ENCODE measurements at regions not wholly inside any gene's neighbourhood (a gene's known extent, or its start where the extent isn't known, plus 50 kb on each side); places are given as distances from the start of the nearest gene placed in this dataset.
A peak's percentile ranks its signal among the peaks of the same experiment; 100 is the strongest.

- Mint-ChIP-seq H3K27ac (ENCODE audit: unreplicated experiment) (no peak overlapping the region), H3K9me3 (no peaks in the 10 kb centered on the region), H3K4me3 (no peak overlapping the region), H3K4me1 (peaks cover 4% of the 10 kb centered on the region), H3K36me3 (ENCODE audit: low read depth) (no peaks in the 10 kb centered on the region), H3K27me3 (ENCODE audit: low read depth) (no peaks in the 10 kb centered on the region)
- TF ChIP-seq CTCF (conservative IDR thresholded peaks at IDR 0.05): no peak
- DNase-seq (ENCODE audit: low read depth, low spot score): no peak
Observed at GRCh38 chr12:22115711-22116110, 69.7 kb downstream of the CMAS start.

GRCh38 chr12:22116376-22116775 lies 70.4 kb downstream of the CMAS start:
- Mint-ChIP-seq H3K27ac (ENCODE audit: unreplicated experiment) (no peak overlapping the region), H3K9me3 (no peaks in the 10 kb centered on the region), H3K4me3 (no peak overlapping the region), H3K4me1 (peaks cover 4% of the 10 kb centered on the region), H3K36me3 (ENCODE audit: low read depth) (no peaks in the 10 kb centered on the region), H3K27me3 (ENCODE audit: low read depth) (no peaks in the 10 kb centered on the region)
- no peak for TF ChIP-seq CTCF (conservative IDR thresholded peaks at IDR 0.05)
- no peak for DNase-seq (ENCODE audit: low read depth, low spot score)

- Mint-ChIP-seq H3K4me1 (peaks cover 4% of the 10 kb centered on the region), H3K36me3 (ENCODE audit: low read depth) (no peaks in the 10 kb centered on the region), H3K27me3 (ENCODE audit: low read depth) (no peaks in the 10 kb centered on the region), H3K27ac (ENCODE audit: unreplicated experiment) (no peak overlapping the region), H3K4me3 (no peak overlapping the region), H3K9me3 (no peaks in the 10 kb centered on the region)
- DNase-seq (ENCODE audit: low read depth, low spot score): no peak
- no peak for TF ChIP-seq CTCF (conservative IDR thresholded peaks at IDR 0.05)
Observed at GRCh38 chr12:22117563-22118237, 71.7 kb downstream of the CMAS start.

- Mint-ChIP-seq H3K27me3 (ENCODE audit: low read depth) (no peaks in the 10 kb centered on the region), H3K36me3 (ENCODE audit: low read depth) (no peaks in the 10 kb centered on the region), H3K9me3 (no peaks in the 10 kb centered on the region), H3K4me1 (peaks cover 4% of the 10 kb centered on the region), H3K27ac (ENCODE audit: unreplicated experiment) (no peak overlapping the region), H3K4me3 (no peak overlapping the region)
- no peak for TF ChIP-seq CTCF (conservative IDR thresholded peaks at IDR 0.05)
- no peak for DNase-seq (ENCODE audit: low read depth, low spot score)
Observed at GRCh38 chr12:22118238-22118790, 72.3 kb downstream of the CMAS start.

- Mint-ChIP-seq H3K4me1 (peaks cover 4% of the 10 kb centered on the region), H3K36me3 (ENCODE audit: low read depth) (peaks cover 6% of the 10 kb centered on the region), H3K27me3 (ENCODE audit: low read depth) (no peaks in the 10 kb centered on the region), H3K27ac (ENCODE audit: unreplicated experiment) (no peak overlapping the region), H3K9me3 (peaks cover 1% of the 10 kb centered on the region), H3K4me3 (no peak overlapping the region)
- peak; percentile 27 for TF ChIP-seq CTCF (conservative IDR thresholded peaks at IDR 0.05)
- no peak for DNase-seq (ENCODE audit: low read depth, low spot score)
Observed at GRCh38 chr12:22121224-22121623, 75.2 kb downstream of the CMAS start.

Measured in neural crest cell (in vitro differentiated cells).